Stimulated activated CD8-positive, alpha-beta memory T cell treated with anti-CD3 and anti-CD28 coated beads, Interleukin-7, amount 100 ng/mL, for 48 hours (primary cell): ENCODE measurements at regions not wholly inside any gene's neighbourhood (a gene's known extent, or its start where the extent isn't known, plus 50 kb on each side); places are given as distances from the start of the nearest gene placed in this dataset.

Source experiments
- DNase-seq, 2 donors: peaks; one replicate each; pipeline ENCODE4 v3.0.0-alpha.2; 2020; ENCODE audit warnings: low read depth in 1 of 2; ENCODE audit errors: extremely low read depth in 1 of 2

DNA sequence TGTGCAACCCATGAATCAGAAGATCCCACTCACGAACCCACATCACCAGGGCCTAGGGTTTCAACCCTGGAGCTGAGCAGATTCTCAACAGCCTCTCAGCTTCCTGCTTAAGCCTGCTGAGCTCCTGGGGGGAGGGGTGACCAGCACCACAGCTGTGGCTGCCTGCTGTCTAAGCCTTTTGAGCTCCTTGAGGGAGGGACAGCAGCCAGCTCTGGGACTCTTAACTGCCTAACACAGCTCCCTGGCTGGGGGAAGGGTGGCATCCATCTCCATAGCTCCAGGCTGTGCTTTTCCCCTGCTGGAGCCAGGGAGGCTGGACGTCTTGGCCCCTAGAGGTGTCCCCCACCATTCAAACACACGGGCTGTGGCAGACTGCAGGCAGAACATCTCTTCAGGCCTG, 250.3 kb downstream of the DMAC1 start:
- DNase-seq = no peak

DNA sequence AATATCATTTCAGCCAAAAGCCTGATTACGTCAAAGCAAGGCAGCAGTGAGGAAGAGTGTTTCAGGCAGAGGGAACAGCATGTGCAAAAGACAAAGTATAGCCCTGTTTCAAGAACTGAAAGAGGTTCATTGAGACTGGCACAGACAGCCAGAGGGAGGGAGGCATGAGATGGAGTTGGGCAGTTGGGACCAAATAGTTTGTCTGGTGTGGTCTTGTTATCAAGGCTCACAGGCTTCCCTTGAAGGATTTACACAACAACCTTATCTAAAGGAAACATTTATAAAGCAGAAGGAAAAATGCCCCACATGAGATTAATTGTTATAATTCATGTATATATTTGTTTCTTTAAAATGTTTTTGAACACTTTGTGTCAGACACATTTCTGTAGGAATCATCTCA, 253.3 kb downstream of the DMAC1 start:
- DNase-seq = no peak

DNA sequence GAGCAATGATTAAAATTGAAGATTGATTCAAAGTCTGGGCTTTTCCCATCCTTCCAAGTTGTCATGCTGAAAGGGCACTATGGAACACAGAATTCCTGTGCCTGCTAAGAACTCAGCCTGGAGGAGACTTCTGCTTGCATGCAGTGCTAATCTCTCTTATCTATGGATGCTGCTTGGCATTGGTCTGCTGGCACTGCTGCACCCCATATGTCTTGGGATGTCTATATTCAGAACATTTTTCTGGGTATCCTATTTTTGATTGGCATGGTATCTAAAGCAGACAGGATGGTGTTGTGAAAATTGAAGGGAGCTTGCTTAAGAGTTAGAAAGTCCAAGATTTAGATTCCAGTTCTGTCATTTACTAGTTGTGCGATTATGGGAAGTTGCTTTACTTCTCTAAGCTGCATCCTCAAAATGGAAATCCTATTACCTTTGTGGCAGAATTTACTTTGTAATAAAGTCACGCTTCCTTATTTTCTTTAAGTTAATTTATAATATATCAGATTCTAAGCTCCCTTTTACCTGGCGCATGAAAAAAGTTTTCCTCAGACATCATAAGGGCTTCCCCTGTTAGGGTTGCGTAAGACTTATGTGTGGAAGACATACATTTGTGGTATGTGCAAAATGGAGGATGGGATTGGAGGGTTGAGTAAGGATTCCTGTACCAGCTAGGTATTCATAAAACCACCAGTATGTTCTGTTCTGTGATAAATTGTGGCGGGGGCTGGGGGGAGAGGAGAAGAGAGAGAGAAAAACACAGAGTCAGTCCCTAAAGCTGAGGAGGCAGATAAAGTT, 254.0 kb downstream of the DMAC1 start:
- no peak for DNase-seq

DNA sequence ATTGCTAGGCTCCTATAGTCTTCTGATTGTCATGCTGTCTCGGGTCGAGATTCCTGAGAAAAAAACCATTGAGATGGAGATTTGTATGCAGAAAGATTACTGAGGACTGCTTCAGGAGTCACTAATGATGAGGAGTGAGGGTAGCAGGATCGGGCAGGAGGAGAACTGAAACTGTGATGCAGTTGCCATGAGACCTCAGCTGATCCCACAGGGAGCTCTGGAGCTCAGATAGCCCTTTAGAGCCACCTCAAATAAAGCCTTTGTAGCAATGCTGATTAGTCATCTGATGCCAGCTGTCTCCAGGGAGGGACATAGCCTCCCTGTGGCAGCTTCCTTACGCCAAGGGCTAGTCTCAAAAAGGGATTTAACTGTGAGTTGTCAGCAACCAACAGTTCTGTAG, 256.9 kb downstream of the DMAC1 start:
- no peak for DNase-seq

DNA sequence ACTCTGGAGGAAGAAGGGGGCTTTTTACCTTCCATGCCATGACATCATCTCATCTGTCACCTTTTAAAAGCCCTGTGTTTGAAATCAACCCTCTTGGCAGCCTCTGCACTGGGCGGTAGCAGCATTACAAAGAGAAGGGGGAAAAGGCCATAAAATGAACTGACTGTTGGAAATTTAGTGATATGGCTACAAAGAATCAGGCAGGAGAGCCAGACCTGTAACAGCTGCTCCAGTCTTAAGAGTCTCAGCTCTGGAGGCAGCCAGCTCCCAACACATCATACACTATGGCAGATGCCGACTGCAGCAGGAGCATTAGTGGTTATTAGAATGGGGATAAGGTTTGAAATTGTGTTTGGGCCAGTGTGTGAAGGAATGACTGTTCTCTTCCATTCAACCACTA, 257.5 kb downstream of the DMAC1 start:
- DNase-seq = no peak

DNA sequence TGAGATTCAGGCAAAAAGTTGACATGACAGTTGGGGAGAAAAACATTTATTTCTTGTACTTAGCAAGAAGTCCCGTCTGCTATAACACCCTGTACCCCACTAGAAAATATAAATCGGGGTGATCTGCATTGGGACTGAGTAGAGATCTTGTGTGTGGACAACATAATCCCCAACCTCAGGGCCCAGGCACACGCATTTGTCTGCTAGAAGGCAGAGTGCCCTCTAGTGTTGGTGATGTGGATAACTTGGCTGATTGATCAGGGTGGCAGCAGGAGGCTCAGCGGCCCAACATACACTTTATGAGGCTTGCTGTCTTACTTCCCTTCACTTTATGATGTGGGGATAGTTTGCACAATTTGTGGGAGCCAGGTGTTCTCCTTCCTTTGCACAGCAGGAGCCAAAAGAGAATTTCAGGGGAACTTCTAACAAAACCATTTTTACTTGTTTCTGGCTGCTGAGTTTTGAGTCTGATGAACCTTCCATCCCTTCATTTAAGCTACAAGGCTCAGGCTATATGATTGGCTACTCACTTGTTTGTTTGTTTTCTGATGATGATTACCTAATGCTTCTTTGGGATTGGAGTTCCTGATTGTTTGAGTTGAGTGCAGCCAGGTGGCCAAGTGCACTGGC, 263.2 kb downstream of the DMAC1 start:
- DNase-seq = peak in 1 of 2 donors; percentile 26

DNA sequence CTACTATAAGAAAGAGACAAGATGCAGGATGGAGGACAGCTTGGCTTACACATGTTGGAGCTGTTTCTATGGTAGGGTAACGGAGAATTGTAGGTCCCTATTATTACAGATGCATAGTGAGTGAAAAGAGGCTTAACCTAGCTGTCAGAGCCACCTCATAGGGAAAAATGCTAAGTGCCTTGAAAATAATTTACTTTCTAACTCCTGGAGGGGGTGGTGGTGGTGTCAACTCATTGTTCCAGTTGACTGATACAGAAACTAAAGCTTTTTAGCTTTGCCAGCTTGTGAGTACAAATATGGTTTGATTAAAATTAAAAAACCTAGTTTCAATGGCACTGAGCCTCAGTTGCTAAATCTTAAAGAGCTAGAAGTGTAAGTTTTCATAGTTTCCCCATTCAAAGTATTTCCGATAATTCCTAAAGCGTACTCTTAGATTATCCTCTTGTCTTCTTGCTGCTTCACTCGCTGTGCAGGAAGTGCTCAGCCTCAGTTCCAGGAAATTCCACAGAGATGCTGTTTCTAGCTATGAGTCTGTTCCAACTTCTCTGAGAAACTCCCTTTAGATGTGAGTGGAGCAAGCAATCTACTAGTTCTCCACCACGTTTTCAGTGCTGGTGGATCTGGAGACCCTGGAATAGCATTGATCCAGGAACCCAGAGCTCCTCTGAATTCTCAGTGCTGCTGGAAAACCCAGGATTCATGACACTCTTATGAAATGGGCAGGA, 265.2 kb downstream of the DMAC1 start:
- no peak for DNase-seq

DNA sequence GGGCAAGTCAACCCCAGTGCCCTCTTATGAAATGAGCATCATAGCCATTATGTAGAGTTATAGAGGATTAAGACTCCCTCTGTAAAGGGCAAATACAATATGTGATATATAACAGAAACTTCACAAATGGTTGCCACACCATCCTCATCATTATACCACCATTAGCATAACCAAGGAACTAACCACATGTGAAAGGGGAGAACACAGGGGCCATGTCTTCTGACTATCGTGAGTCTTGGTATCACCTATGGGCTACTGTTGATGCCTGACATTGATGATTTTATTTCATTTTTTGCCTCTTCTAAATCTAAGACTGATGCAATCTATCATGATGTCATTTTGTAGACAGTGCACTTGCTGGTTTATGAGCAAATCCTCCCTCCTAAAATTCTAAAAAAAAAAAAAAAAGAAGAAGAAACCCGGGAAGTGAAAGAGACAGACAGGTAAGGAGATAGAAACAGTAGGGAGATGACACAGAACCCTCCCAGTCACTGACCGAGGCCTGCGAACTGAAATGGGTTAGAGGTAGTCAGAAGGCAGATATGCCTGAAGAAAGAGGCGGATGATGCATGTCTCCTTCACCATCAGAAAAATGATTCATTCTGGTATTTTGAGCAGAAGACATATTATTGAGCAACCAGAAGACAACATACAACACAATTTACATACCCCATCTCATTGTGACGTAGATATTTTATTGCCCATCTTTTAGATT, 266.0 kb downstream of the DMAC1 start:
- DNase-seq = no peak

DNA sequence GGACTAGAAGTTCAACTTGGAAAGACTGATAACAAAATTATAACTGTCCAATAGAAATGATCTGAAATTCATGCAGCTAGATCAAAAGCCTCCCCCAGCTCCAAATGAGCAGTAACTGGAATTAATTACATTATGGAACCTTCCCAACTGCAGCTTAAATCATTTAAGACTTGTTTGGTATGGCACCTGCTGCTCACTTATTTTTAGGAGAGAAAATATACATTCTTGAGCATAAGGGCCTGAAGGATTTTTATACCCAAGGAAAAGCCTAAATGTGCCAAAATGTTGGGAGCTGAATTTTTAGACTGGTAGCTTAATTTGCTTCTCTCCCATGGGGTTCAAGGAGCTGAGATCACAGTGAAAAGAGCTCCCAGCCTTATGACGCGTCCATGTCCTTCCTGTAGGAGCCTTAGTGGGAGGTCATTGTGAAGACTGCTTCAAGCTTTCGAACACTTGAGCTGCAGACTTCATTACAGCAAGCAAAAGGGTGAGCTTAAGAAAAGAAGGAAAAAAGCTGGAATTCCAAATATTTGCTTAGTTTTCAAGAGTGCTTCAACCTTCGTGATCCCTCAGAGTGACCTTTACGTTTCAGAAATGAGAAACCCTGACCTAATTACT, 276.0 kb downstream of the DMAC1 start:
- DNase-seq = no peak

DNA sequence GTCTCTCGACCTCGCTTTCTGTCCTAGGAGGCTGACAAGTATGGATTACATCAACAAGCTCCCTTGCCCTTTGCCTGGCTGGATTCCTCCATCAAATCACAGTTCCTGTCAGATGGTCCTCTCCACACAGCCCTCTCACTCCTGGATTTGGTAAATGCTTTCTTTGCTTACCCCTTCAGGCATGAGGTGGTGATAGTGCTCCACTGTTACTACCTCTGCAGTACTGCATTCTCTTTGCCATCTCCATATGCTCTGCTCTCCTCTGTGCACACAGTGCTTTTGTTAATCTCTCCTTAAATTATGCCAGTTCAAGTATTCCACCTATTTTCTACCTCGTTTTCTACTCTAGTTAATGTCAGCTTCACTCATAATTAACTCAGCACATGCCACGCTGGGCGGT, 279.2 kb downstream of the DMAC1 start:
- no peak for DNase-seq

DNA sequence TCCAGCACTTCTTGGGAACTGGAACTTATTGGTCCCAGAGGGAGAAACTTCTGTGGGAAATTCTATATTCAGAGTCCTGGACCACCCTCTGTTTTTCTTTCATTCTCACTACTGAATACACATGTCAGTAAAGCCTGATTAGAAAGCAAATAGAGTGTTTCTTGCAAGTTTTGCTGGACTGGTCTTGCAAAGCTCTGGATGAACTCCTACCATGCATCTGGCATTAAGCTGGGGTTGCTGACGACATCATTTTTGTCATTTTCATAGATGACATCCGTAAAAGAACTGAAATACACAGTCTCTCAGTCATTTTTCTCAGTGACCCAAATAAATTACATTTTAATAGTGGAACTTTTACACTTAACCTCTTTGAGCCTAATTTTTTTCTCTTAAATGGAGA, 283.2 kb downstream of the DMAC1 start:
- no peak for DNase-seq

DNA sequence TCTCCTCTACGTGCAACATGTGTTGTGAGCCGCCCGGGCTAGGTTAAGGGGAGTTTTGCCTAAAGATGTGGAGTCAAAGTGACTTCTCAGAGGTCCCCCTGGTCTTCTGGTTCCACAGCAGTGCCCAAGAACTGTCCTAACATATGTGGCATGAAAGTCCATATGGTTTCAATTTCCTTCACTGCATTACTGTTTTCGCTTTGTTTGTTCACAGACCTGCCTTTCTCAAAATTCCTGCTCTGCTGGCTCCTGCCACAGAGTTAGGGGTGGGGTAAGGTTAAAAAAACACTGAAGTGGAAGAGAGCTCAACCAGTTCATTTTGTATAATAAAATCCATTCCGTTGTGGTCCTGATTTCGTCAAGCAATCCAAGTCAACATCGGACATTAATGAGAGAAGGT, 289.4 kb downstream of the DMAC1 start:
- no peak for DNase-seq

DNA sequence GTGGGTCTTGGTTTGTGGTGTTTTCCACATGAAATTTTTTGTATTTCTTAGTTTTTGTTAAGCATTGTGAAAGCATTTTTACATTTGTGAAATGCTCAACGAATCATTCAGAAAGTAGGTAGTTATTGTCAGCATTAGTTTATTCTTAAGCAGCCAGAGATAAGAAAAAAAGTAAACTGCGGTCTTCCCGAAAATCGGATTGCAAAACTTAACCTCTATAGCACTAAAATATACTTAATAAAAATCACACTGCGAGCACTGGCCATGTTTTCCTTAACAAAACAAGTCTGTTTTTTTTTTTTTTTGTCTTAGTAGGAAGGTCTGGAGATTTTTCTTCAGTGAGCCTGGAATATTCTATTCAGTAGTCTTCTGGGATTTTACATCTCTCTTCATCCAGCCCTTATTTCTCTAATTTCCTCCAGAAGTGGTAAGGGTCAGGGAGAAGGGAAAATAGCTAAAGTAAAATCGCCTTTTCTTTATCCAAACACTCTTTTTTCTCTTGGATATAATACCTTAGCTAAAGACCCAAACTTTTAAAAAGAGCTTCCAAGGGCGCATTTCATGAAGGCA, 289.9 kb downstream of the DMAC1 start:
- DNase-seq = no peak

DNA sequence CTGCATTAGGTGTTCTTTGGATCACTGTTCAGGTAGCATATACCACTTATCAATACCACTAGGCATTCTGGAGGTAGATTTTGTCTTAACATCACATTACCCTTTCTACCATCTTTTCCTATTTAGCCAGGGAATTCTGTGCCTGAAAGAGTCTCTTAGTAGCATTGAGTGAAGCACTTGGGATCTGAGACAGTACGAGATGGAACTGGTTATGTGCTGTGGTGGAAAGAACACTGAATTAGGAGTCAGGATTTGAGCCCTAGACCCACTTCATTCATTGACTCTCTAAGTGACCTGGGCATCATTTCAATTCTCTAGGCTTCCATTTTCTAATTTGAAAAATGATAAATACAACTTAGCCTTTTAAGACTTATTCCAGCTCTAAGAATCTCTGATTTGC, 291.1 kb downstream of the DMAC1 start:
- DNase-seq = no peak

DNA sequence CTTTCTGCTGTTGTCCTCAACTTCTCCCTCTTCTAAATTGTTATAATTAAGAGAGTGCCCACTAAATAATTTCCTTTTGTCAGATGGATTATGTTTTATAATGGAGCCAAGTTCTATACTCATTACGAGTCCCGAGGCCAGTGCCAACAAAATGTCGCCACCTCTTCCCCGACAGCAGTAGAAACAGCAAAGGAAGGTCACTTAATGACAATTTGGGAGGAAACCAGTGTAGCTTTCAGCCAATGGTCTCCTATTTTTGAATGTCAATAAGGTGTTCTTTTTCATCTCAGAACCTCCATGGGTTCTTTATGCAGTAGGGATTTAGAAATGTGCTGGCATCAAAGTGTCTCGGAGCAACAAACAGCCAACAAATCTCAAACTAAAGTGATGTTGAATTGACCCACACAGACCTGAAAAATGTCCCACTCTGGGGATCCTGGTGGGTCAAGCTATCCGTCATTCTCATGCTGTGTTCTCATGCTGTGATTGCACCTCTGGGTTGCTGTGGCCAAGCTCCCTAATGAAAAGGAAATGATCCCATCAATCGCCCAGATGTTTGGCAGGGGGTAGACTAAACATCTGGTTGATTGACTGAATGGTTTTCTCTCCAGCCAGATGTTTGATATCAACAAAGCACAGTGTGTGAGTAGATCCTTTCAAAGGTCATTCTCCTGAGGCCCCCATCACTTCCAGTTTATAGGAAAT, 291.9 kb downstream of the DMAC1 start:
- DNase-seq = no peak

DNA sequence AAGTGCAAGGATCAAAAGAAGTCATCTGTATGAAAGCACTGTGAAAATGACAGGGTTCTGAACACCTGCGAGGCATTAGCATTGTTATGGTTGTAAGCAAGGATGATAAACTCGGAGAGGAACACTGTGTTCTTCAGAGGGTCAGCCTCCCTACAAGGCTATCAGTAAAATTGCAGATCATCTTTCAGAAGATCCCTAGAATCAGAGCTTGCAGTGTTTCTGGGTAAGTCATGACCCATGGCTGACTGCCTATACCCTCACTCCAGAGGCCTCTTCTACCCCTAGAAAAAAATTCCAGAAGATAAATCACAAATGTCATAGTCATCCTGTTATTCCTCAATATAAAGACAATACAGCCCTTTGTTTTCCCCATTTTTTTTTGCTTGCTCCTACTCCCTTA, 292.6 kb downstream of the DMAC1 start:
- DNase-seq = no peak

DNA sequence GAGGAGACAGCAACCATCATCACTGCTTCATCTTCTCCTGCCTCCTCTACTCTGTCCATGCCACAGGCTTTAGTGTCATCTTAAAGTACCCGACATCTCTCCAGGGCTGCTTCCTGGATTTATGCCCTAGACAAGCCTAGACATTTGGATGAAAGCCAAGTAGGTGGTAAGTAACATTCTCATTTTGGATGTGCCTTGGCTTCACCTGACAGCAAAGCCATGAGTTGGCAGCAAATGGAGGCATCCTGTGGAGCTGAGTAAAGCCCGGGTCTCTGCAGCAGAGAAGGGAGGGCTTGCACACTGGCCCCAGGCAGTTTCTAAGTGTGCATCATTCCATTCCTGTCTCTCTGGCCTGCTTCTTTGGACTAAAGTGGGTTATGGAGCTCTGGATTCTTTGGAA, 299.1 kb downstream of the DMAC1 start:
- DNase-seq = no peak

DNA sequence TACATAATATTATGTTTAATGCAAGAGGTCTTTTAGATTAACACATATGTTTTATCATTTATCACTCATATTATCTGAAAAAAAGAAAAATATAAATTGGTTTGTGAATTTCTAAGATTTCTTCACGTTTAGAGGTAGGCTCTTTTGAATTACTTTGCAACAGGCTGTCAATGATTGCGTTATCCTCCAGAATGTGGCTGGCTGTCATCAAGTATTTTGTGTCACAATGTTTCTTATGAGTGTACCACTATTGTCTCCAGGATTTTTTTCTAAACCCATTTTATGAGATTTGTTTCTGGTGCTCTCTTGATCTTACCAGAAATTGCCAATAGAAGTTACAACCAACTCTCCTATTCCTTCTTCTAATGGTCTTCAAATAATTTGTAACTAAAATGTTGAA, 307.9 kb downstream of the DMAC1 start:
- DNase-seq = no peak

DNA sequence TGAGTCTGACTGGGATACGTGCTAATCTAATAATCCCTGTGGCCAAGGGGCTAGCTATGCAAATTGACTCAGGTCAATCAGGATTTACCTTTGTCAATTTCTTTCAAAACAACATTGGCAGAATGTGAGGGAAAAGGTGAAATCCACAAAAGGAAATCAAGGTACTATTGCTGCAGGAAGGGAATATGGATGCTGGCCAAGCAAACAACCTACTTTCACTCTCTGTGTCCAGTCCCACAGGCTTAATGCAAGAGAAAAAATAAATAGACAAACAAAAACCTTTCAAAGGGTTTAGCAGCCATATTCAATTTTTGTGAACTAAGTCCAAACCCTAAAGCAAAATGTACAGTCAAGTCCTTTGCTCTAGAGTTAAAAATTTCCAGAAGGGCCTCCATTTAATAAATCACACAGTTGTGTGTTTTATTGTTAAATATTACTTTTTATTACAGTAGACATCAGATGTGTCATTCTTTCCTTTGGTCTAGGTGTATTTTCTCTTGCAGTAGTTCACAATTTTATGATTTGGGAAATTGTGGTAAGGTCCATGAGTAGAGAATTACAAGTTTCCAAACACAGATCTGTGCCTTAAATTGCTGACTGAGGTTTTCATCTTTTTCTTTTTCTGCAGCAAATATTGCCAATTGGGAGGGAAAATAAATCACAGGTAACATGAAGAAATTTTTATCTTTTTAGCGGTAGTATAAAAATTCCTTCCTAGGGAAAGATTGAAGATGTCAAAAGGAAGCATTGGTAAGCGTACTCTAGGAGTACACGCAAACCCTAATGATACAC, 309.1 kb downstream of the DMAC1 start:
- no peak for DNase-seq
